K562 (cell line): ENCODE measurements at regions not wholly inside any gene's neighbourhood (a gene's known extent, or its start where the extent isn't known, plus 50 kb on each side); places are given as distances from the start of the nearest gene placed in this dataset.
A peak's percentile ranks its signal among the peaks of the same experiment; 100 is the strongest.

ENCODE experiments used
- ATF3 ChIP-seq, 2 experiments: fragments of 450-650 bp in 1 of 2; sonication (generic) in 1 of 2; formaldehyde crosslinking in 1 of 2; IDR thresholded peaks in 1 of 2; conservative IDR thresholded peaks in 1 of 2; 2 replicates each; pipeline versions ENCODE4 v1.6.1 to v1.8.1; 2016 to 2023; ENCODE audit warnings: mild to moderate bottlenecking in 2 of 2, moderate library complexity in 2 of 2, inconsistent platforms in 1 of 2, missing genetic modification reagents in 1 of 2
- ATF7 ChIP-seq: fragments of 450-650 bp; IDR thresholded peaks from 2 replicates; pipeline ENCODE4 v1.7.1; 2014; ENCODE audit warnings: mild to moderate bottlenecking, moderate library complexity
- BDP1 ChIP-seq: IDR thresholded peaks from 3 replicates; pipeline ENCODE4 v1.6.1; 2011; ENCODE audit not compliant: insufficient read length, insufficient read depth
- CAMTA2 ChIP-seq: fragments of 250-450 bp; sonication (Bioruptor Pico); conservative IDR thresholded peaks from 2 replicates; pipeline ENCODE4 v1.5.1; 2022
- CBX5 ChIP-seq: IDR thresholded peaks from 2 replicates; pipeline ENCODE4 v1.6.1; 2014; ENCODE audit warnings: low read depth, borderline replicate concordance
- CEBPG ChIP-seq, 3 experiments: fragments of 200-800 bp in 1 of 3; sonication (Bioruptor generic) in 1 of 3; sonication (generic) in 1 of 3; formaldehyde crosslinking in 1 of 3; IDR thresholded peaks in 2 of 3; conservative IDR thresholded peaks in 1 of 3; 2 replicates each; pipeline versions ENCODE4 v1.6.1 to v1.8.0; 2016 to 2022; ENCODE audit warnings: missing compliant biosample characterization in 2 of 3, missing genetic modification characterization in 2 of 3, mild to moderate bottlenecking in 1 of 3, missing genetic modification reagents in 1 of 3
- CTCFL ChIP-seq: IDR thresholded peaks from 2 replicates; pipeline ENCODE4 v1.6.1; 2011; ENCODE audit warnings: borderline replicate concordance, low read depth, mild to moderate bottlenecking, moderate library complexity, low read length; ENCODE audit not compliant: insufficient read depth, poor library complexity, severe bottlenecking
- DDX20 ChIP-seq: fragments of 450-650 bp; IDR thresholded peaks from 2 replicates; pipeline ENCODE4 v1.6.1; 2016; ENCODE audit warnings: missing genetic modification characterization, low read depth, mild to moderate bottlenecking, missing compliant biosample characterization, moderate library complexity
- HDAC1 ChIP-seq, 2 experiments: fragments of 450-650 bp; IDR thresholded peaks; 2 replicates each; pipeline ENCODE4 v1.6.1; 2016 to 2017; ENCODE audit warnings: inconsistent platforms in 1 of 2, mild to moderate bottlenecking in 1 of 2, moderate library complexity in 1 of 2
- MAFK ChIP-seq: IDR thresholded peaks from 2 replicates; pipeline ENCODE4 v1.6.1; 2011; ENCODE audit warnings: low read length, improper control_type of control experiment
- MBD2 ChIP-seq: sonication (generic); IDR thresholded peaks from 2 replicates; pipeline ENCODE4 v1.6.1; 2016; ENCODE audit warnings: low read depth, borderline replicate concordance
- NRF1 ChIP-seq, 2 experiments: fragments of 450-650 bp; IDR thresholded peaks in 1 of 2; conservative IDR thresholded peaks in 1 of 2; 2 replicates each; pipeline ENCODE4 v1.6.1; 2014; ENCODE audit warnings: mild to moderate bottlenecking in 2 of 2
- NUFIP1 ChIP-seq: fragments of 450-650 bp; IDR thresholded peaks from 2 replicates; pipeline ENCODE4 v1.6.1; 2018; ENCODE audit not compliant: partially characterized antibody
- RBM25 ChIP-seq: fragments of 200-400 bp; formaldehyde crosslinking; IDR thresholded peaks from 2 replicates; pipeline ENCODE4 v1.6.1; 2018; ENCODE audit warnings: low read length, low read depth, moderate library complexity; ENCODE audit not compliant: severe bottlenecking
- SRSF3 ChIP-seq: fragments of 200-400 bp; formaldehyde crosslinking; IDR thresholded peaks from 2 replicates; pipeline ENCODE4 v1.6.1; 2016; ENCODE audit warnings: mild to moderate bottlenecking, low read length, moderate library complexity; ENCODE audit not compliant: insufficient read depth
- TBP ChIP-seq: optimal IDR thresholded peaks from 2 replicates; pipeline ENCODE3; 2011; ENCODE audit warnings: low read depth, low read length, improper control_type of control experiment
- TCF15 ChIP-seq: fragments of 250-450 bp; sonication (Bioruptor Pico); IDR thresholded peaks from 2 replicates; pipeline ENCODE4 v1.8.0; 2022; ENCODE audit warnings: moderate library complexity, mild to moderate bottlenecking, inconsistent platforms
- ZBTB5 ChIP-seq: fragments of 450-650 bp; IDR thresholded peaks from 2 replicates; pipeline ENCODE4 v1.6.1; 2017; ENCODE audit warnings: antibody characterized with exemption
- ZEB2 ChIP-seq: fragments of 450-650 bp; IDR thresholded peaks from 2 replicates; pipeline ENCODE4 v1.6.1; 2016
- ZNF586 ChIP-seq: fragments of 450-650 bp; formaldehyde crosslinking; conservative IDR thresholded peaks from 2 replicates; pipeline ENCODE4 v1.4.0; 2020; ENCODE audit warnings: mild to moderate bottlenecking, moderate library complexity
- ZNF717 ChIP-seq: fragments of 250-450 bp; sonication (Bioruptor Pico); IDR thresholded peaks from 2 replicates; pipeline ENCODE4 v1.5.0; 2021
- TF ChIP-seq, protein P1 (sequence below): IDR thresholded peaks from 3 replicates; pipeline ENCODE4 v1.6.1; 2011; ENCODE audit warnings: borderline replicate concordance, mild to moderate bottlenecking; ENCODE audit not compliant: insufficient read length, insufficient read depth
- TF ChIP-seq, protein P2 (sequence below): fragments of 250-450 bp; sonication (Bioruptor Pico); IDR thresholded peaks from 2 replicates; pipeline ENCODE4 v1.8.0; 2021; ENCODE audit warnings: moderate library complexity, mild to moderate bottlenecking, inconsistent platforms

DNA sequence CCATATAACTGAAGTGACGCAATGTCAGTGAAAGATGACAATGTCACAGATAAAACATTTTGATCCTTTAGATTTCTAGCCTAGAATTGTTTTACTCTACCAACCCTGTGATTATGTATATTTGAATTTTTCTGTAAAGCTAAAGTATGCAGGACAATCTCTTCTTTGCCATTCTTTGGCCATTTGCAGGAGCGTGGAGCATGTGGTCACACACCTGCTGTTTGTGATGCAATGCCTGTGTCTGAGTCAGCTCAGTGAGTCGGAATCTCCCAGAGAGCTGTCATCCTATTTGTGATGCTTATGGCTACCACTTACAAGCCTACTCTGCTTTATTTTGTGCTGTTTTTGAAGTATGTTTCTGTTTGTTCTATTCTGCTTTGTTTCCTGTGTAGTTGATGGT, 214.5 kb downstream of the NAF1 start (continued):
- no peak for TF ChIP-seq ZBTB5
- TF ChIP-seq ZNF586 = no peak
- TF ChIP-seq CBX5 = no peak
- TF ChIP-seq, protein P1, sequence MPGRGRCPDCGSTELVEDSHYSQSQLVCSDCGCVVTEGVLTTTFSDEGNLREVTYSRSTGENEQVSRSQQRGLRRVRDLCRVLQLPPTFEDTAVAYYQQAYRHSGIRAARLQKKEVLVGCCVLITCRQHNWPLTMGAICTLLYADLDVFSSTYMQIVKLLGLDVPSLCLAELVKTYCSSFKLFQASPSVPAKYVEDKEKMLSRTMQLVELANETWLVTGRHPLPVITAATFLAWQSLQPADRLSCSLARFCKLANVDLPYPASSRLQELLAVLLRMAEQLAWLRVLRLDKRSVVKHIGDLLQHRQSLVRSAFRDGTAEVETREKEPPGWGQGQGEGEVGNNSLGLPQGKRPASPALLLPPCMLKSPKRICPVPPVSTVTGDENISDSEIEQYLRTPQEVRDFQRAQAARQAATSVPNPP = no peak
- TF ChIP-seq HDAC1 (IDR thresholded peaks at IDR 0.05) = no peak
- TF ChIP-seq ATF7 = 0 out of 2 replicates have a peak, but pooled peaks have one; percentile 19
- TF ChIP-seq ZEB2 = 0 out of 2 replicates have a peak, but pooled peaks have one; percentile 35
- TF ChIP-seq MBD2 = no peak
- no peak for TF ChIP-seq SRSF3
- peak; percentile 86 for TF ChIP-seq ATF3 (IDR thresholded peaks at IDR 0.05)
- no peak for TF ChIP-seq ATF3 (CRISPR knock-in tag; conservative IDR thresholded peaks at IDR 0.05)
- no peak for TF ChIP-seq NRF1 (conservative IDR thresholded peaks at IDR 0.05 in 1 of 2, IDR thresholded peaks at IDR 0.05 in 1 of 2)
- TF ChIP-seq TCF15 (CRISPR knock-in tag) = no peak
- no peak for TF ChIP-seq CTCFL
- no peak for TF ChIP-seq MAFK
- no peak for TF ChIP-seq CAMTA2 (CRISPR knock-in tag)
- TF ChIP-seq, protein P2, sequence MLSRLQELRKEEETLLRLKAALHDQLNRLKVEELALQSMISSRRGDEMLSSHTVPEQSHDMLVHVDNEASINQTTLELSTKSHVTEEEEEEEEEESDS = no peak
- no peak for TF ChIP-seq RBM25
- TF ChIP-seq TBP = no peak
- no peak for TF ChIP-seq BDP1
- TF ChIP-seq ZNF717 = no peak
- TF ChIP-seq DDX20 (tag) = no peak
- no peak for TF ChIP-seq NUFIP1
- TF ChIP-seq CEBPG (CRISPR knock-in tag; IDR thresholded peaks at IDR 0.05) = no peak
- peak; percentile 71 to 87 for TF ChIP-seq CEBPG (tag; conservative IDR thresholded peaks at IDR 0.05 in 1 of 2, IDR thresholded peaks at IDR 0.05 in 1 of 2)
